GM23338 (cell line): ENCODE measurements at regions not wholly inside any gene's neighbourhood (a gene's known extent, or its start where the extent isn't known, plus 50 kb on each side); places are given as distances from the start of the nearest gene placed in this dataset.

ENCODE experiments used
- ATAC-seq: fragments of 200-7000 bp; cut with Tn5 transposase; 3 replicates; pipeline ENCODE4 v1.9.1; 2020
- DNase-seq: peaks from one replicate; pipeline ENCODE4 v3.0.0-alpha.2; 2015; ENCODE audit warnings: low spot score
- H2AFZ ChIP-seq: fragments of 200-600 bp; sonication (generic); 2 replicates; pipeline ENCODE4 v1.8.0; 2016; ENCODE audit warnings: antibody characterized with exemption, mild to moderate bottlenecking, moderate library complexity
- H3F3A ChIP-seq: fragments of 200-600 bp; sonication (generic); replicated peaks from 2 replicates; pipeline ENCODE4 v1.8.0; 2017; ENCODE audit warnings: antibody characterized with exemption, mixed run types, low read depth
- H3K27ac ChIP-seq: fragments of 200-600 bp; sonication (generic); 2 replicates; pipeline ENCODE4 v1.6.1; 2016; ENCODE audit warnings: low read depth
- H3K27me3 ChIP-seq: fragments of 200-600 bp; sonication (generic); 2 replicates; pipeline ENCODE4 v1.8.0; 2016; ENCODE audit warnings: mild to moderate bottlenecking, mixed run types, moderate library complexity; ENCODE audit not compliant: insufficient read depth
- H3K36me3 ChIP-seq: fragments of 200-600 bp; sonication (generic); 2 replicates; pipeline ENCODE4 v1.8.0; 2016; ENCODE audit warnings: mild to moderate bottlenecking; ENCODE audit not compliant: insufficient read depth
- H3K4me1 ChIP-seq: fragments of 200-600 bp; sonication (generic); 2 replicates; pipeline ENCODE4 v1.8.0; 2016; ENCODE audit warnings: mild to moderate bottlenecking, moderate library complexity; ENCODE audit not compliant: insufficient read depth
- H3K4me2 ChIP-seq: fragments of 200-600 bp; sonication (generic); 2 replicates; pipeline ENCODE4 v1.7.1; 2017; ENCODE audit warnings: mixed run types
- H3K4me3 ChIP-seq: fragments of 200-600 bp; sonication (generic); 2 replicates; pipeline ENCODE4 v1.6.1; 2016; ENCODE audit warnings: mixed run types
- H3K79me2 ChIP-seq: fragments of 200-600 bp; sonication (generic); replicated peaks from 2 replicates; pipeline ENCODE4 v1.8.0; 2017; ENCODE audit warnings: mild to moderate bottlenecking; ENCODE audit not compliant: insufficient read depth
- H3K9me2 ChIP-seq: fragments of 200-600 bp; sonication (generic); 2 replicates; pipeline ENCODE4 v1.8.0; 2017; ENCODE audit not compliant: insufficient read depth
- H4K20me1 ChIP-seq: fragments of 200-600 bp; sonication (generic); replicated peaks from 2 replicates; pipeline ENCODE4 v1.8.0; 2017; ENCODE audit warnings: mild to moderate bottlenecking; ENCODE audit not compliant: insufficient read depth
- H3K27ac Mint-ChIP-seq: 2 replicates; pipeline ENCODE4 v1.8.0; 2020; ENCODE audit warnings: inconsistent platforms, mild to moderate bottlenecking, moderate library complexity, mixed read lengths
- H3K27me3 Mint-ChIP-seq: 3 replicates; pipeline ENCODE4 v1.8.0; 2022; ENCODE audit warnings: low read depth, mild to moderate bottlenecking, moderate library complexity, mixed read lengths, inconsistent platforms; ENCODE audit not compliant: insufficient read depth, poor library complexity
- H3K36me3 Mint-ChIP-seq: 3 replicates; pipeline ENCODE4 v1.8.0; 2021; ENCODE audit warnings: low read depth, mild to moderate bottlenecking, inconsistent platforms, moderate library complexity, mixed read lengths
- H3K4me1 Mint-ChIP-seq: 3 replicates; pipeline ENCODE4 v1.8.0; 2020; ENCODE audit warnings: mild to moderate bottlenecking, inconsistent platforms, mixed read lengths
- H3K4me3 Mint-ChIP-seq: 3 replicates; pipeline ENCODE4 v1.8.0; 2021; ENCODE audit warnings: moderate library complexity, mild to moderate bottlenecking, inconsistent platforms, mixed read lengths
- H3K9me3 Mint-ChIP-seq: 3 replicates; pipeline ENCODE4 v1.8.0; 2020; ENCODE audit warnings: moderate library complexity, mild to moderate bottlenecking, inconsistent platforms, mixed read lengths
- CREB1 ChIP-seq: fragments of 250-450 bp; sonication (Bioruptor Pico); IDR thresholded peaks from 2 replicates; pipeline ENCODE4 v1.5.0; 2020; ENCODE audit warnings: low read depth, mild to moderate bottlenecking, moderate library complexity
- CTCF ChIP-seq, 2 experiments: fragments of 200-600 bp in 1 of 2; sonication (generic) in 1 of 2; conservative IDR thresholded peaks; 2 replicates each; pipeline versions ENCODE4 v1.5.1 to v1.6.1; 2016 to 2017; ENCODE audit warnings: antibody characterized with exemption in 2 of 2, low read depth in 2 of 2, mild to moderate bottlenecking in 2 of 2, moderate library complexity in 1 of 2
- ETS1 ChIP-seq: IDR thresholded peaks from 2 replicates; pipeline ENCODE4 v1.6.1; 2016; ENCODE audit warnings: antibody characterized with exemption
- EZH2 ChIP-seq: fragments of 200-600 bp; sonication (generic); IDR thresholded peaks from one replicate; pipeline ENCODE4 v1.8.0; 2017; ENCODE audit warnings: antibody characterized with exemption, mild to moderate bottlenecking, low read depth; ENCODE audit not compliant: unreplicated experiment
- EZH2phosphoT487 ChIP-seq: fragments of 200-600 bp; sonication (generic); IDR thresholded peaks from one replicate; pipeline ENCODE4 v1.8.1; 2018; ENCODE audit warnings: antibody characterized with exemption; ENCODE audit not compliant: unreplicated experiment
- JUNB ChIP-seq: IDR thresholded peaks from one replicate; pipeline ENCODE4 v1.6.1; 2016; ENCODE audit warnings: antibody characterized with exemption; ENCODE audit not compliant: unreplicated experiment
- NANOG ChIP-seq: IDR thresholded peaks from 2 replicates; pipeline ENCODE4 v1.6.1; 2016; ENCODE audit warnings: antibody characterized with exemption, borderline replicate concordance
- POLR2AphosphoS5 ChIP-seq: IDR thresholded peaks from 2 replicates; pipeline ENCODE4 v1.6.1; 2016; ENCODE audit warnings: antibody characterized with exemption, low read depth
- REST ChIP-seq: IDR thresholded peaks from one replicate; pipeline ENCODE4 v1.6.1; 2018; ENCODE audit warnings: antibody characterized with exemption; ENCODE audit not compliant: unreplicated experiment
- STAT1 ChIP-seq: IDR thresholded peaks from one replicate; pipeline ENCODE4 v1.6.1; 2016; ENCODE audit warnings: antibody characterized with exemption; ENCODE audit not compliant: unreplicated experiment
- ZNF114 ChIP-seq: fragments of 250-450 bp; sonication (Bioruptor Pico); IDR thresholded peaks from 2 replicates; pipeline ENCODE4 v1.5.0; 2020; ENCODE audit warnings: mild to moderate bottlenecking, moderate library complexity
- ZNF331 ChIP-seq: fragments of 250-450 bp; sonication (Bioruptor Pico); IDR thresholded peaks from 2 replicates; pipeline ENCODE4 v1.5.0; 2020; ENCODE audit warnings: low read depth, mild to moderate bottlenecking, moderate library complexity
- TF ChIP-seq, protein P1 (sequence below): fragments of 250-450 bp; sonication (Bioruptor Pico); IDR thresholded peaks from 2 replicates; pipeline ENCODE4 v1.5.0; 2020; ENCODE audit warnings: mild to moderate bottlenecking, moderate library complexity

GRCh38 chr3:84073664-84074063, 885.1 kb upstream of the CADM2 start:
- H3K4me3 Mint-ChIP-seq, result no peak overlapping the region
- peak; percentile 1 for DNase-seq
- H3K4me3 ChIP-seq, result no peak overlapping the region

More at GRCh38 chr3:84073664-84074063, 885.1 kb upstream of the CADM2 start:
- TF ChIP-seq ZNF331 (no peak), POLR2AphosphoS5 (no peak), EZH2phosphoT487 (no peak), NANOG (no peak), ETS1 (no peak), CTCF (conservative IDR thresholded peaks at IDR 0.05; ENCODE audit: low read depth in 2 of 2) (no peak), REST (no peak), JUNB (no peak), CREB1 (CRISPR knock-in tag) (no peak), STAT1 (no peak), ZNF114 (CRISPR knock-in tag) (no peak), EZH2 (no peak)
- TF ChIP-seq, protein P1, sequence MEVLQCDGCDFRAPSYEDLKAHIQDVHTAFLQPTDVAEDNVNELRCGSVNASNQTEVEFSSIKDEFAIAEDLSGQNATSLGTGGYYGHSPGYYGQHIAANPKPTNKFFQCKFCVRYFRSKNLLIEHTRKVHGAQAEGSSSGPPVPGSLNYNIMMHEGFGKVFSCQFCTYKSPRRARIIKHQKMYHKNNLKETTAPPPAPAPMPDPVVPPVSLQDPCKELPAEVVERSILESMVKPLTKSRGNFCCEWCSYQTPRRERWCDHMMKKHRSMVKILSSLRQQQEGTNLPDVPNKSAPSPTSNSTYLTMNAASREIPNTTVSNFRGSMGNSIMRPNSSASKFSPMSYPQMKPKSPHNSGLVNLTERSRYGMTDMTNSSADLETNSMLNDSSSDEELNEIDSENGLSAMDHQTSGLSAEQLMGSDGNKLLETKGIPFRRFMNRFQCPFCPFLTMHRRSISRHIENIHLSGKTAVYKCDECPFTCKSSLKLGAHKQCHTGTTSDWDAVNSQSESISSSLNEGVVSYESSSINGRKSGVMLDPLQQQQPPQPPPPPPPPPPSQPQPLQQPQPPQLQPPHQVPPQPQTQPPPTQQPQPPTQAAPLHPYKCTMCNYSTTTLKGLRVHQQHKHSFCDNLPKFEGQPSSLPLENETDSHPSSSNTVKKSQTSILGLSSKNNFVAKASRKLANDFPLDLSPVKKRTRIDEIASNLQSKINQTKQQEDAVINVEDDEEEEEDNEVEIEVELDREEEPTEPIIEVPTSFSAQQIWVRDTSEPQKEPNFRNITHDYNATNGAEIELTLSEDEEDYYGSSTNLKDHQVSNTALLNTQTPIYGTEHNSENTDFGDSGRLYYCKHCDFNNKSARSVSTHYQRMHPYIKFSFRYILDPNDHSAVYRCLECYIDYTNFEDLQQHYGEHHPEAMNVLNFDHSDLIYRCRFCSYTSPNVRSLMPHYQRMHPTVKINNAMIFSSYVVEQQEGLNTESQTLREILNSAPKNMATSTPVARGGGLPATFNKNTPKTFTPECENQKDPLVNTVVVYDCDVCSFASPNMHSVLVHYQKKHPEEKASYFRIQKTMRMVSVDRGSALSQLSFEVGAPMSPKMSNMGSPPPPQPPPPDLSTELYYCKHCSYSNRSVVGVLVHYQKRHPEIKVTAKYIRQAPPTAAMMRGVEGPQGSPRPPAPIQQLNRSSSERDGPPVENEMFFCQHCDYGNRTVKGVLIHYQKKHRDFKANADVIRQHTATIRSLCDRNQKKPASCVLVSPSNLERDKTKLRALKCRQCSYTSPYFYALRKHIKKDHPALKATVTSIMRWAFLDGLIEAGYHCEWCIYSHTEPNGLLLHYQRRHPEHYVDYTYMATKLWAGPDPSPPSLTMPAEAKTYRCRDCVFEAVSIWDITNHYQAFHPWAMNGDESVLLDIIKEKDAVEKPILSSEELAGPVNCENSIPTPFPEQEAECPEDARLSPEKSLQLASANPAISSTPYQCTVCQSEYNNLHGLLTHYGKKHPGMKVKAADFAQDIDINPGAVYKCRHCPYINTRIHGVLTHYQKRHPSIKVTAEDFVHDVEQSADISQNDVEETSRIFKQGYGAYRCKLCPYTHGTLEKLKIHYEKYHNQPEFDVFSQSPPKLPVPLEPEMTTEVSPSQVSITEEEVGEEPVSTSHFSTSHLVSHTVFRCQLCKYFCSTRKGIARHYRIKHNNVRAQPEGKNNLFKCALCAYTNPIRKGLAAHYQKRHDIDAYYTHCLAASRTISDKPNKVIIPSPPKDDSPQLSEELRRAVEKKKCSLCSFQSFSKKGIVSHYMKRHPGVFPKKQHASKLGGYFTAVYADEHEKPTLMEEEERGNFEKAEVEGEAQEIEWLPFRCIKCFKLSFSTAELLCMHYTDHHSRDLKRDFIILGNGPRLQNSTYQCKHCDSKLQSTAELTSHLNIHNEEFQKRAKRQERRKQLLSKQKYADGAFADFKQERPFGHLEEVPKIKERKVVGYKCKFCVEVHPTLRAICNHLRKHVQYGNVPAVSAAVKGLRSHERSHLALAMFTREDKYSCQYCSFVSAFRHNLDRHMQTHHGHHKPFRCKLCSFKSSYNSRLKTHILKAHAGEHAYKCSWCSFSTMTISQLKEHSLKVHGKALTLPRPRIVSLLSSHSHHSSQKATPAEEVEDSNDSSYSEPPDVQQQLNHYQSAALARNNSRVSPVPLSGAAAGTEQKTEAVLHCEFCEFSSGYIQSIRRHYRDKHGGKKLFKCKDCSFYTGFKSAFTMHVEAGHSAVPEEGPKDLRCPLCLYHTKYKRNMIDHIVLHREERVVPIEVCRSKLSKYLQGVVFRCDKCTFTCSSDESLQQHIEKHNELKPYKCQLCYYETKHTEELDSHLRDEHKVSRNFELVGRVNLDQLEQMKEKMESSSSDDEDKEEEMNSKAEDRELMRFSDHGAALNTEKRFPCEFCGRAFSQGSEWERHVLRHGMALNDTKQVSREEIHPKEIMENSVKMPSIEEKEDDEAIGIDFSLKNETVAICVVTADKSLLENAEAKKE (CRISPR knock-in tag), result no peak
- Mint-ChIP-seq H3K27me3 (no peaks in the 10 kb centered on the region), H3K4me1 (no peaks in the 10 kb centered on the region), H3K9me3 (peaks cover 32% of the 10 kb centered on the region), H3K36me3 (peaks cover 28% of the 10 kb centered on the region), H3K27ac (no peak overlapping the region)
- no peak for ATAC-seq
- peaks cover 8% of the 10 kb centered on the region; the same call in 1 of the 2 replicates for H3K9me2 ChIP-seq
- no peaks in the 10 kb centered on the region for H3K27me3 ChIP-seq
- no peak overlapping the region for H3K27ac ChIP-seq
- H2AFZ ChIP-seq, result no peak overlapping the region
- no peaks in the 10 kb centered on the region for H3K4me1 ChIP-seq
- no peaks in the 10 kb centered on the region for H3K79me2 ChIP-seq
- no peaks in the 10 kb centered on the region for H3F3A ChIP-seq
- no peaks in the 10 kb centered on the region for H4K20me1 ChIP-seq
- H3K4me2 ChIP-seq, result no peak overlapping the region
- H3K36me3 ChIP-seq, result 0 out of 2 replicates have a peak, but pooled peaks cover 3% of the 10 kb centered on the region
